GM13976 (cell line): ENCODE measurements at regions not wholly inside any gene's neighbourhood (a gene's known extent, or its start where the extent isn't known, plus 50 kb on each side); places are given as distances from the start of the nearest gene placed in this dataset.

ENCODE experiments used
- DNase-seq: peaks from one replicate; pipeline ENCODE4 v3.0.0; 2012; ENCODE audit warnings: low spot score
- in situ Hi-C: fragments of 300-500 bp; cut with MboI; formaldehyde crosslinking; loops from one replicate; pipeline ENCODE4 v1.12.0; 2022; ENCODE audit warnings: low sequenced_read_pairs, mixed read lengths, inconsistent platforms; ENCODE audit not compliant: unreplicated experiment
- TF ChIP-seq, protein P1 (sequence below): IDR thresholded peaks from 2 replicates; pipeline ENCODE4 v1.5.1; 2012; ENCODE audit warnings: borderline replicate concordance, mild to moderate bottlenecking; ENCODE audit not compliant: insufficient read depth; ENCODE audit errors: extremely low read depth, missing control alignments, control extremely low read depth

DNA sequence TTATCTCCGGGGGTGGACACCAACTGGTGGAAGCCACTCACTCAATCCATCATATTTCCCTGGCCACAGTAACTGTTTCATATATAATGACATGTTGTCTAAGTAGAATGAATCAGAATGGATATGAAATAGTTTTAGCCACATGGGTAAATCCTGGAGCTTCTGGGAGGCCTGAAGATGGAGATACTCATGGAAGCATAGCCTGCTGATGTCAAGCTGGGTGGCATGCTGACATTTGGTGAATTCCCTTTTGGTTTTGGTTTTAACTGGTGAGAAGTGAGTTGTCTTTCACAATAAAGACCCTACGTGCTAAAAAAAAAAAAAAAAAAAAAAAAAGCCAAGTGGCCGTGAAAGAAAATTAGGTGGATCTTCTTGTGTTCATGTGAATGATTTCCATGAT, 105.3 kb upstream of the ITGA6 start:
- in situ Hi-C loops = no loop called here
- TF ChIP-seq, protein P1, sequence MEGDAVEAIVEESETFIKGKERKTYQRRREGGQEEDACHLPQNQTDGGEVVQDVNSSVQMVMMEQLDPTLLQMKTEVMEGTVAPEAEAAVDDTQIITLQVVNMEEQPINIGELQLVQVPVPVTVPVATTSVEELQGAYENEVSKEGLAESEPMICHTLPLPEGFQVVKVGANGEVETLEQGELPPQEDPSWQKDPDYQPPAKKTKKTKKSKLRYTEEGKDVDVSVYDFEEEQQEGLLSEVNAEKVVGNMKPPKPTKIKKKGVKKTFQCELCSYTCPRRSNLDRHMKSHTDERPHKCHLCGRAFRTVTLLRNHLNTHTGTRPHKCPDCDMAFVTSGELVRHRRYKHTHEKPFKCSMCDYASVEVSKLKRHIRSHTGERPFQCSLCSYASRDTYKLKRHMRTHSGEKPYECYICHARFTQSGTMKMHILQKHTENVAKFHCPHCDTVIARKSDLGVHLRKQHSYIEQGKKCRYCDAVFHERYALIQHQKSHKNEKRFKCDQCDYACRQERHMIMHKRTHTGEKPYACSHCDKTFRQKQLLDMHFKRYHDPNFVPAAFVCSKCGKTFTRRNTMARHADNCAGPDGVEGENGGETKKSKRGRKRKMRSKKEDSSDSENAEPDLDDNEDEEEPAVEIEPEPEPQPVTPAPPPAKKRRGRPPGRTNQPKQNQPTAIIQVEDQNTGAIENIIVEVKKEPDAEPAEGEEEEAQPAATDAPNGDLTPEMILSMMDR = no peak
- no peak for DNase-seq

DNA sequence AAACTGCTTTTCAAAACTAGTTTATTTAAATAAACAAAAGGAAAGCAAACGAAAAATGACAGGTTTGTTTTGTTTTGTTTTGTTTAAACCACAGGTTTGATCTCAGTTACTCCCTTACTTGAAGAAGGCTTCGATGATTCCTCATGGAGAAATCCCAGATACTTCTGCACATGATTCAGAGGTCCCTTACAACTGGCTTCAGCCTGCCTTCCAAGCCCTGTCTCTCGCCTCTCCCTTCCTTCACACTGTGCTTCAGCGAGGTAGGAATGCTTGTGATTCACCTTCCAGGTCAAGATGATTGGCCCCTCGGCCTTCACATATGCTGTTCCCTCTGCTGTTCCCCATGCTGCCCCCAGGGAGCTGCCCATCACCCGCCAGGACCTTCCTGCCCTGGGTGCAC, 104.1 kb upstream of the ITGA6 start:
- in situ Hi-C loops = no loop called here
- TF ChIP-seq, protein P1 = no peak
- DNase-seq = no peak

DNA sequence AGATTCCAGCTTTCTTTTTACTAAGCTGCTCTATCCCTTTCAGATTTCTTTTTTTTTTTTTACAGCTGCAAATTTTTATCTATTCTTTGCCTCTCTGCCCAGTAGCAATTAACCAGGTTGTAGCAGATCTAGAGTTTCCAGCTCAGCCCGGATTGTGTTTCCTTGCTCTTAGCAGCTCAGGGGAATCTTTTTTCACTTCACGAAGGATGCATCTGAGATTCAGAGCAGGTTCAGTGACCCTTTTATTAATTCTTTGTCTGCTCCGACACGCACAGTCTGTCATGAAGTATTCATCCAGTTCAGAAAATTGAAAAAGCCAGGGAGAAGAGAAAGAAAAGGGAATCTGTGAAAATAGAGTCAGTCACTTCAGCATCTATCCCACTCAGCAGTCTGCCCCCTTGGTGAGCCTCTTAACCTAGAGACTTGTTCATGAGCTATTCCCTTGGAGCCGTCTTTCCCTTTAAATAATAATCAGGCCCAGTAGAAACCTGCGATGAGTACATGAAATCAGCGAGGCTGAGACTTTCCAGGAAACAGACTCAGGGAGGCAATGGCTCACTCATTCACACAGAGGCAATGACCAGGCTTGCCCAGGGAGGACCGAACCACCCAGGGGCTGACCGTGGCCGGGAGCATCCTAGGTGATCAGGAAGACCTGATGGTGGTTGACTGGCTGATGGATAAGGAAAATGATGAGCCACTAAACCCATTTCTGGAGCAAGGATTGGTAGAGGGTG, 103.4 kb upstream of the ITGA6 start:
- no peak for DNase-seq
- in situ Hi-C loops = no loop called here

DNA sequence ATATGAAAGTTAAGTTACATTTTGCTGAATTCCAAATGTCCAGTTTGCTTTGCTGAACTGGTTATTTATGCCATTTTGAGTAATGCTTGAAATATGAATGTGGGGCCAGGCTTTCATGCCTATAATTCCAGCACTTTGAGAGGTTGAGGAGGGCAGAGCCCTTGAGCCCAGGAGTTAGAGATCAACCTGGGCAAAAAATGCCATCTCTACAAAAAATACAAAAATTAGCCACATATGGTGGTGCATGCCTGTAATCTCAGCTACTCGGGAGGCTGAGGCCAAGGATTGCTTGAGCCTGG, 101.2 kb upstream of the ITGA6 start:
- TF ChIP-seq, protein P1 = no peak
- in situ Hi-C loops = no loop called here
- DNase-seq = no peak

More for the DNA sequence above, 103.4 kb upstream of the ITGA6 start:
- TF ChIP-seq, protein P1 = no peak

DNA sequence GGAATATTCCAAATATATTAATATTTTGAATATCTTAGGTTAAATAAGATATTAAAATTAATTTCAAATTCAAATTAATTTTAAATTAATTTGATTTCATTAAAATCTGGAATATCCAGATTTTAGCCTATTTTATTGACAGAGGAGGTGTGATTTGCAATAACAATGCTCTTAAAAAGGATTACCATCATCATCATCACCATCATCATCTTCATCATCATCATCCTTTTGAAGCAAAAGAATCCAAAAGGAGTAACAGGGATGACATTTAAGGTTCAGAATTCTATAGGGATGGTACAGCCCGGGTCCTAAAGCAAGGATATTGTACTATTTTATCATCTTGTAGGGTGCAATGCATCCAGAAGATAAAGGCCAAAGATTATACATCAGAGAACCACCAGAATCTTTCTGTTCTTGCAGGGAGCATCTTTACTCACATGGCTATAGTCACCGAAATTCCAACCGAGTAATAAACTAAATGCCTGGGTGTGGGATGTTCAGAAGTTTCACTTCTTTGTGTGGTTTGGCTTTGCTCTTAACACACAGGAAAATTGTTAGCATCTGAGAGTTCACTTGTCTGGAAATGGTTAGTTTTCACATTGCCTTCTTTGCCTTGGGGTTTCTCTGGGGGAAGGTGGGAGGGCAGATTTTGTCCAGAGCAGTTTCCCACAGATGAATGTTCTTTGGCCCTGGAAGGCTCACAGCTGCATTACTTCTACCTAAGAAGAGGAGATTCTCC, 99.1 kb upstream of the ITGA6 start:
- in situ Hi-C loops = no loop called here
- TF ChIP-seq, protein P1 = no peak
- no peak for DNase-seq

DNA sequence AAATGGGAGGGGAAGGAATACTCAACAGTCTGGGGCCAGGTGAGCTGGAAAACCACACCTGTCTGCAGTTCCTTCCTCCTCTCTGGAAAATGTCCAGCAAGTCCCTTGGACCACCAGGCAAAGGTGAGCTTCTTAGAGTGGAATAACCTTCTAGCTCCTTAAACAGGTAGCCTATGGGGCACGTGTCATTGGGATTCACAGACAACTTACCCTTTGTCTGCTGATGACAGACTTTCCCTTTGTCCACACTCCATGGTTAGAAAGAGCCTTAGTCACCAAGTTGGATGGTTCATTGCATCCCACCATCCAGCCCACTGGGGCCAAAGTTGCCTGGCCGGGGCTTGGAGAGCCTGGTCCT, 98.0 kb upstream of the ITGA6 start:
- TF ChIP-seq, protein P1 = no peak
- in situ Hi-C loops = no loop called here
- no peak for DNase-seq
